ENCODE measurements at regions not wholly inside any gene's neighbourhood (a gene's known extent, or its start where the extent isn't known, plus 50 kb on each side); places are given as distances from the start of the nearest gene placed in this dataset.

- TF ChIP-seq CTCF (conservative IDR thresholded peaks at IDR 0.05) (no peak), EZH2 (IDR thresholded peaks at IDR 0.05; ENCODE audit: low read depth) (no peak)
Measured at GRCh38 chr12:60419986-60420385, 824.2 kb downstream of the SLC16A7 start.
